A172 (cell line): ENCODE measurements at regions not wholly inside any gene's neighbourhood (a gene's known extent, or its start where the extent isn't known, plus 50 kb on each side); places are given as distances from the start of the nearest gene placed in this dataset.

Experiments
- DNase-seq: peaks from one replicate; pipeline ENCODE4 v3.0.0-alpha.2; 2015; ENCODE audit warnings: low spot score

- DNase-seq, result no peak
Measured at GRCh38 chr5:176176231-176176630, 62.0 kb upstream of the SIMC1 start.

DNA sequence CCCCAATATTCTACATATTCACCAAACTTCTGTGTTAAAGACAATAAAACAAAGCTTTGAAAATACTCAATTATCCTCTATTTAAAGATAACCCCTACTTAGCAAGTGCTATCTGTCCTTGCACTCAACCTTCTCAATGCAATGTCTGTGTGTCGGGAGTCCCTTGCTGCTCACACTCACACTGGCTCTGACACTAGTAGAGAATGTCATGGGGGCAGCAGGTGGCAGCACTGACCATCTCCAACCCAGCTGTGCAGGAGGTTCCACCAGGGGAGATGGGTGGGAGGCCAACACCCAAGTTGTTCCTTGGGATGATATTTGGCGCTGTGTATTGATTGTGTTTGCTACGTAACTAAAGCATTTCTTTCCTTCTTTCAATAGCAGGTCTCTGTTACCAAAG is 59.4 kb upstream of the SIMC1 start:
- DNase-seq, result no peak

DNA sequence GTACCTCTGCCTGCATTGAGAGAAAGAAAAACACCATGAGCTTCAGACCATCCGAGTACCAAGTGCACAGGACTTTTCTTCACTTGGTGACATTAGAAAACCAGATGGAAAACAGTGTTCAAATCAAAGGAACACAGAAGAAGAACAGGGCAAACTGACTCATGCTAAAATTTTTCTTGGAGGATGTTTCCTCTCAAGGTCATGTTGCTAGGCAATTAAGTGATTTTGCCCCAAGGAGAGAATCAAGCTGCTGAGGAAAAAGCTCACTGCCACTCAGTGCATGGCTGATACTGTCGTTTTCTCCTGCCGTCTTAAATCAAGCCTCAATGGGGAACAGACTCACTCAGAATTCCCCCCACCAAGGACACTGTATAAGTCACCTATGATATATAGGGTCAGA is 57.9 kb upstream of the SIMC1 start:
- peak; percentile 21 for DNase-seq

DNA sequence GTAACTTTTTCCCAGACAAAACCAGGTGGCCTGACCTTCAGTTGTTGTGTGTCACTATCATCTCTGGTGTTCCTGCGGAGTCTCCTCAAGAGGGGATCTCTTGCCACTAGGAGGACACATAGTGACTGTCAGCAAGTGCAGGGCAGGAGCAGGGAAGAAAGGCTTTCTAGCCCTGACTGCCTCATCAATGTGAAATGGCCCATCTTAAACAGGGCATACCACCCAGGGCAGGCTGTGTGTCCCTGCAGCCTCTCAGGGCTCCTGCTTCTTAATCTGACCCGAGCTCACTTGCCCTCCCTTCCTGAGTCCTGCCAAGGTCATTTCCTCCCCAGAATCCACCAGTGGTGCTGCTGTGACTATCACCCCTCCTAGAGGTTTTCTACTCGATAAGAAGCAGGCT is 57.4 kb upstream of the SIMC1 start:
- DNase-seq, result no peak

GRCh38 chr5:176181271-176181855 is 56.9 kb upstream of the SIMC1 start:
- no peak for DNase-seq

GRCh38 chr5:176183321-176184074 is 54.7 kb upstream of the SIMC1 start:
- no peak for DNase-seq

DNA sequence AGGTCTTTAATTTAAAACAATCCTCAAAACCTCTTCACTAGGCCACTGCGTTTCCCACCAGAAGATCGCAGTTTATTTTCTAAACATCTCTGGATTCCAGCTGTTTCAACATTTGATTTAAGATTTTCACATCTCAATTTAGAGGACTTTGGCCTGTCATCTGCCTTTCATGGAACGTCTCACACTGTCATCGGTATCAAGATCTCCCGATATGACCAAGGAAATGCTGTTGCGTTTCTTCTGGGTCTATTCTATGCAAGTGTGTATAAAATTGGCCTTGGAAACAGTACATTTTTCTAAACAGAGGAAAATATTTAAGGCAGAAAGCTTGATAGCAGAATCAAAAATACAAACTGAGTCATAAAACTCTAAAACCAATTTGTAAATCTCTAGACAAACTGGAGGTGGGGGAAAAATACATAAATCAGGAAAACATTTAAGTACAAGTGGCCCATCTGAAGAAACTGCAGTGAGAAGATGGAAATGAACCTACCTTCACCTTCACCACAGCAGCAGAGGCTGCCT is 53.6 kb upstream of the SIMC1 start:
- no peak for DNase-seq

DNA sequence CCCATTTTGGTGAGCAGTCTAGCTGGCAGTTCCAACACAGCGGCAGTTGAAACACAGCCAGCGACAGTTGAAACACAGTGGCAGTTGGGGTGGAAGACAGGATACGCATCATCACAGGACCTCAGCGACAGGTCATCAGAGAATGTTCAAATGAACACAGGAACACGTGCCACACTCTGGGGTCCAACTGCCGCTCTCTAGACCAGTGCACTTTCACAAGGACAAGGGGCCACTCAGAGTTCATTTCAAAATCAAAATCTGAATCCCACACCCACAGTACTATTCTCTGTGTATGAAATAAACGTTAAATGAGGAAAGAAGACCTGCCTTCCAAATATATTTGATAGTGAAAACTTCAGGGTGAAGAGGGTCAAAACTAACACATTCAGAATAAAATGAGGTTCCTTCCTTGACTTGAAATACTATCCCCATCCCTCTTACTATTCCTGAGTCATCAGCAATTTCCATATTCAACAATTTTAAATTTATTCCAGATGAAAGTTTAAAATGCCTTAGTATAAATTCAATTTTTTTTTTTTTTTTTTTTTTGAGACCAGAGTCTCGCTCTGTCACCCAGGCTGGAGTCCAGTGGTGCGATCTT is 53.0 kb upstream of the SIMC1 start:
- DNase-seq, result peak; percentile 16

DNA sequence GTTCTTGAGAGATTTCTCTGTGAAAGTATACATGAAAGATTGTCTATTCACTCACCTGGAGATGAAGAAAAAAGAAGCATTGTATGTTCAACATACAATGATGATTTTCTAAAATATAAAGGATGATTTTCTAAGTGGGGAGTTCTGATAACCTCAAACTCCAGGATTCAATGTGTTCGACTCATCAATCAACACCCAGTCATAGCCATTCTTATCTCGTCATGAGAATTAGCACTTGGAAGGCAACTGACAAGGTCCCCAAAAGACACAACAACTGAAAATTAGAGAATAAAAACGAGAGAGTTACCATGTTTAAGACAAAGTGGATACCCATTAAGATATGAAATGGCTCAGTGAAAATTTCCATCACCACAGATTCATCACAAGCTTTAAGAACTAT is 52.1 kb upstream of the SIMC1 start:
- DNase-seq, result no peak

GRCh38 chr5:176187276-176188062 is 50.8 kb upstream of the SIMC1 start:
- no peak for DNase-seq

- DNase-seq, result no peak
Measured at GRCh38 chr5:176188085-176188484, 50.1 kb upstream of the SIMC1 start.
